ENCODE measurements at regions not wholly inside any gene's neighbourhood (a gene's known extent, or its start where the extent isn't known, plus 50 kb on each side); places are given as distances from the start of the nearest gene placed in this dataset.

DNA sequence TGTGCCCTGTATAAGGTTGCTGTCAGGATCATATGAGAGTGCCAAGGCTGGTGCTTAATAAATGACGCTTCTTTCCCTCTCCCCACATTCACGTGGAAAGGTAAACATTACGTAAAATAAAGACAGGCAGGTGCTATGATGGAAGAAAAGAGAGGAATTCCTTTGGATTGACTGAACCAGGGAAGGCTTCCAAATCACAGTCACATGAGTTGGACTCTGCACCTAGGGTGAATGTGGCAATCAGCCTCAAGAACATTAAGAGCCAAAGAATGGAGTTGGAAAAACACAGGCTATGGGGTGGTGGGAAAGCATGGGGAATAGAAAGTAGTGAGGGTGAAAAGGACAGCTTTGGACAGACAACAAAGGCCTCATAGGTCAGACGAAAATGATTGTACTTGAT is 473.1 kb downstream of the VRK1 start:
- Mint-ChIP-seq H3K27ac (no peak overlapping the region), H3K36me3 (no peaks in the 10 kb centered on the region), H3K4me1 (peaks cover 0 to 1% (median 0%) of the 10 kb centered on the region in 3 donors), H3K27me3 (peaks cover 2 to 10% of the 10 kb centered on the region in 2 donors), H3K4me3 (no peak overlapping the region), H3K9me3 (no peaks in the 10 kb centered on the region)
- no CpG with 5 or more reads among the region's 4 CpGs for WGBS (ENCODE audit: insufficient coverage)
- Histone ChIP-seq H3K4me1 (ENCODE audit: control insufficient read depth in 1 of 2, extremely low read depth in 1 of 2, insufficient read depth in 2 of 2, low read length in 2 of 2) (no peaks in the 10 kb centered on the region), H3K9me3 (no peaks in the 10 kb centered on the region), H3K27ac (ENCODE audit: low read length) (no peak overlapping the region), H3K4me3 (ENCODE audit: control insufficient read depth in 1 of 2, extremely low read depth in 1 of 2, low read length in 1 of 2) (no peak overlapping the region), H3K27me3 (replicated peaks in 1 of 2; ENCODE audit: control insufficient read depth in 2 of 2, extremely low read depth in 1 of 2, insufficient read depth in 2 of 2, low read length in 1 of 2) (peaks cover 0 to 2% of the 10 kb centered on the region in 2 experiments), H3K36me3 (ENCODE audit: control insufficient read depth in 2 of 2, extremely low read depth in 1 of 2, insufficient read depth in 1 of 2, low read length in 1 of 2) (no peaks in the 10 kb centered on the region)
- ChIA-PET CTCF (no interaction called here), POLR2A (no interaction called here)
- DNase-seq (no peak), ATAC-seq (replicated peaks in 1 of 4) (no peak)

DNA sequence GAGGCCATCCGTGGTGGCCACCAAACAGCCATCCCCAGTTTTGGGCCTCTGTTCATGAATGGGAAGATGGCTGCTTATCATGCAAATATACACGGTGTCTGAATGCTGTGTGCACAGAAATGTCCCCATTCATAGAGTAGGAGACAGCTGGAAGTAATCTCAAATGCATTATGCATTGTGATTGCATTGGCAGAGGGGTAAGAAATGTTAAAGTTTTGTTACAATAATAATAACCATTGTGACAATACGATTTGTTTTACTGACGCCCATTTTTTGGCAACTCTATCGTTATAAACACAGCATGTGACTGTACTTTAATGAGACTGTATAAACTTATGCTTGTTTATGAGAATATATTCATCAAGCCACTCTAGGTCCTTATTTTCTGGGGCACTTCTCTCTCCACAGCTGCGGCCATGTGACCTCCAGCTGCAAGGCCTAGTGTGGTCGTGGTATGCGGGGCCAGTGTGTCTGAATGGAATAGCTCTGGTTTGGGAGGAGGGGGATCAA is 474.3 kb downstream of the VRK1 start:
- H3K4me1 ChIP-seq (ENCODE audit: control insufficient read depth in 1 of 2, extremely low read depth in 1 of 2, insufficient read depth in 2 of 2, low read length in 2 of 2) = peaks cover 6 to 9% of the 10 kb centered on the region in 2 experiments
- ChIA-PET CTCF (no interaction called here), POLR2A (no interaction called here)
- Mint-ChIP-seq H3K4me1 (peaks cover 10 to 13% (median 11%) of the 10 kb centered on the region in 3 donors), H3K36me3 (no peaks in the 10 kb centered on the region), H3K4me3 (no peak overlapping the region), H3K27ac (no peak overlapping the region), H3K27me3 (peaks cover 4 to 8% of the 10 kb centered on the region in 2 donors), H3K9me3 (no peaks in the 10 kb centered on the region)
- H3K9me3 ChIP-seq = no peaks in the 10 kb centered on the region
- 71% methylated on average over 1 of the region's 8 CpGs for WGBS (ENCODE audit: insufficient coverage)
- ATAC-seq (replicated peaks in 1 of 4) = no peak
- peaks cover 0 to 2% of the 10 kb centered on the region in 2 experiments for H3K27me3 ChIP-seq (replicated peaks in 1 of 2; ENCODE audit: control insufficient read depth in 2 of 2, extremely low read depth in 1 of 2, insufficient read depth in 2 of 2, low read length in 1 of 2)
- no peak overlapping the region for H3K4me3 ChIP-seq (ENCODE audit: control insufficient read depth in 1 of 2, extremely low read depth in 1 of 2, low read length in 1 of 2)
- no peak overlapping the region for H3K27ac ChIP-seq (ENCODE audit: low read length)
- no peaks in the 10 kb centered on the region for H3K36me3 ChIP-seq (ENCODE audit: control insufficient read depth in 2 of 2, extremely low read depth in 1 of 2, insufficient read depth in 1 of 2, low read length in 1 of 2)
- DNase-seq = no peak

DNA sequence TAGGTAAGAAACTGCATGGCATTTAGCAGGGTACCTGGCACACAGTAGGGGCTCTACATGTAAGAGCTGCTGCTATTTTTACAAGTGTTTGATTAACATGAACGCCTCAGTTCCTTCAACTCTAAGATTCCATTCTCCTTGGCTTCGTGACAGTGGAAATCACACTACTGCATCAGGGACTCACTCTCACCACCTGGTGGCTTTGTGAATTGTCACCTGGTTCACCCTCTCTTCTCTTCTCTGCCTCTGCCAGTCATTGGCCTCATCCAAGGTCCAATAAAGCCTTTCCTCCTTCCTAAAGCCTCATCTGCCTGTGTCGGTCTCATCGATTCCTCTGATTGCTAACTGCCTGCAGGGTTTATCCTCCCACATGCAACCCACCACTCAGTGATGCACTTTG is 476.4 kb downstream of the VRK1 start:
- 84% methylated on average over 3 of the region's 4 CpGs for WGBS (ENCODE audit: insufficient coverage)
- H3K27ac Mint-ChIP-seq = no peak overlapping the region
- ChIA-PET CTCF (no interaction called here), POLR2A (no interaction called here)
- no peaks in the 10 kb centered on the region for H3K36me3 Mint-ChIP-seq
- Histone ChIP-seq H3K36me3 (ENCODE audit: control insufficient read depth in 2 of 2, extremely low read depth in 1 of 2, insufficient read depth in 1 of 2, low read length in 1 of 2) (no peaks in the 10 kb centered on the region), H3K4me1 (ENCODE audit: control insufficient read depth in 1 of 2, extremely low read depth in 1 of 2, insufficient read depth in 2 of 2, low read length in 2 of 2) (peaks cover 11 to 12% of the 10 kb centered on the region in 2 experiments), H3K27me3 (replicated peaks in 1 of 2; ENCODE audit: control insufficient read depth in 2 of 2, extremely low read depth in 1 of 2, insufficient read depth in 2 of 2, low read length in 1 of 2) (peaks cover 0 to 6% of the 10 kb centered on the region in 2 experiments), H3K4me3 (ENCODE audit: control insufficient read depth in 1 of 2, extremely low read depth in 1 of 2, low read length in 1 of 2) (no peak overlapping the region), H3K9me3 (no peaks in the 10 kb centered on the region), H3K27ac (ENCODE audit: low read length) (no peak overlapping the region)
- no peaks in the 10 kb centered on the region for H3K9me3 Mint-ChIP-seq
- ATAC-seq (replicated peaks in 1 of 4) (no peak), DNase-seq (no peak)
- peaks cover 4 to 9% of the 10 kb centered on the region in 2 donors for H3K27me3 Mint-ChIP-seq
- H3K4me1 Mint-ChIP-seq = peaks cover 16 to 20% (median 17%) of the 10 kb centered on the region in 3 donors
- H3K4me3 Mint-ChIP-seq = no peak overlapping the region

DNA sequence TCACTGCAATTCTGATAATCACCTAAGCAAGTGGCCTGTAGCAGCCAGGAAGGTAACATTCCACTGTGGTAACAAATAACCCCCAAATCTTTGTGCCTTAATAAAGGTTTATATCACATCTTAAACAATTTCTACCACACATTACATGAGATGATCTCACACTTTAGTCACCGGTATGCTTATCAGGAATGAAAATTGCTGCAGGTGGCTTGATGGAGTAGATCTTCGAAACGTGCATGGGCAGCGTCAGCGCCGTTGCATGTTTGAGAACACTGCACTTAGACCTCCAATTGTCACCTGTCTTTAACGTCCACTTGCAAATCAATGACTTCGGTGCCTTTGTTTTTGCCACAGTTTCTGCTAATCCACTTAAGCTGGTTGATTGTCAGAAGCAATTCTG is 477.4 kb downstream of the VRK1 start:
- CTCF ChIA-PET = no interaction called here
- peaks cover 4 to 11% of the 10 kb centered on the region in 2 donors for H3K27me3 Mint-ChIP-seq
- H3K4me1 Mint-ChIP-seq = peaks cover 16 to 20% (median 17%) of the 10 kb centered on the region in 3 donors
- H3K4me1 ChIP-seq (ENCODE audit: control insufficient read depth in 1 of 2, extremely low read depth in 1 of 2, insufficient read depth in 2 of 2, low read length in 2 of 2) = peaks cover 11 to 12% of the 10 kb centered on the region in 2 experiments
- H3K27ac Mint-ChIP-seq = no peak overlapping the region
- no peak overlapping the region for H3K4me3 Mint-ChIP-seq
- H3K27ac ChIP-seq (ENCODE audit: low read length) = no peak overlapping the region
- peaks cover 0 to 8% of the 10 kb centered on the region in 2 experiments for H3K27me3 ChIP-seq (replicated peaks in 1 of 2; ENCODE audit: control insufficient read depth in 2 of 2, extremely low read depth in 1 of 2, insufficient read depth in 2 of 2, low read length in 1 of 2)
- H3K36me3 Mint-ChIP-seq = no peaks in the 10 kb centered on the region
- POLR2A ChIA-PET = no interaction called here
- no peak for ATAC-seq (replicated peaks in 1 of 4)
- no peak overlapping the region for H3K4me3 ChIP-seq (ENCODE audit: control insufficient read depth in 1 of 2, extremely low read depth in 1 of 2, low read length in 1 of 2)
- no peaks in the 10 kb centered on the region for H3K9me3 Mint-ChIP-seq
- WGBS (ENCODE audit: insufficient coverage) = 93% methylated on average over 8 of the region's 8 CpGs
- no peaks in the 10 kb centered on the region for H3K36me3 ChIP-seq (ENCODE audit: control insufficient read depth in 2 of 2, extremely low read depth in 1 of 2, insufficient read depth in 1 of 2, low read length in 1 of 2)
- DNase-seq = no peak
- H3K9me3 ChIP-seq = no peaks in the 10 kb centered on the region

DNA sequence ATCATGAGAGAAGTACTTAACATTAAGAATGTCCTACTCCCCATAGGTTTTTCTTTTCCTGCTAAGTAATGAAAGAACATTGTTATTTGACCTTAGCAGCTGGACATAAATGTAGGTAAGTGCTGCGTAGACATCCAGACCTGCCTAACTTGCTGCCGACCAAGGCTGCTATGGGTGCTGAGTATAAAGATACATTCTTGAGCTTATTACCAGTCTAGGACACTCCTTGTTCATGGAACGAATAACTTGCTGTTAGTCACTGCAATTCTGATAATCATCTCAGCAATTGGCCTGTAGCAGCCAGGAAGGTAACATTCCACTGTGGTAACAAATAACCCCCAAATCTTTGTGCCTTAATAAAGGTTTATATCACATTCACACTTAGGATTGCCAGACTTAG is 478.1 kb downstream of the VRK1 start:
- no peaks in the 10 kb centered on the region for H3K9me3 Mint-ChIP-seq
- Histone ChIP-seq H3K27me3 (replicated peaks in 1 of 2; ENCODE audit: control insufficient read depth in 2 of 2, extremely low read depth in 1 of 2, insufficient read depth in 2 of 2, low read length in 1 of 2) (peaks cover 0 to 14% of the 10 kb centered on the region in 2 experiments), H3K27ac (ENCODE audit: low read length) (no peak overlapping the region), H3K4me3 (ENCODE audit: control insufficient read depth in 1 of 2, extremely low read depth in 1 of 2, low read length in 1 of 2) (no peak overlapping the region), H3K36me3 (ENCODE audit: control insufficient read depth in 2 of 2, extremely low read depth in 1 of 2, insufficient read depth in 1 of 2, low read length in 1 of 2) (no peaks in the 10 kb centered on the region), H3K4me1 (ENCODE audit: control insufficient read depth in 1 of 2, extremely low read depth in 1 of 2, insufficient read depth in 2 of 2, low read length in 2 of 2) (peaks cover 11 to 12% of the 10 kb centered on the region in 2 experiments), H3K9me3 (no peaks in the 10 kb centered on the region)
- no peaks in the 10 kb centered on the region for H3K36me3 Mint-ChIP-seq
- peaks cover 16 to 20% (median 17%) of the 10 kb centered on the region in 3 donors for H3K4me1 Mint-ChIP-seq
- no peak overlapping the region for H3K4me3 Mint-ChIP-seq
- ATAC-seq (replicated peaks in 1 of 4) = no peak
- H3K27me3 Mint-ChIP-seq = peaks cover 4 to 11% of the 10 kb centered on the region in 2 donors
- H3K27ac Mint-ChIP-seq = no peak overlapping the region
- CTCF ChIA-PET = no interaction called here
- WGBS (ENCODE audit: insufficient coverage) = 90% methylated on average over 3 of the region's 3 CpGs
- no peak for DNase-seq
- POLR2A ChIA-PET = interaction anchor here in 1 of 2 donors (0.6 kb wide), 1 partner anchor 227 kb away, joined by 4 read pairs; no protein-coding TSS in a partner anchor

DNA sequence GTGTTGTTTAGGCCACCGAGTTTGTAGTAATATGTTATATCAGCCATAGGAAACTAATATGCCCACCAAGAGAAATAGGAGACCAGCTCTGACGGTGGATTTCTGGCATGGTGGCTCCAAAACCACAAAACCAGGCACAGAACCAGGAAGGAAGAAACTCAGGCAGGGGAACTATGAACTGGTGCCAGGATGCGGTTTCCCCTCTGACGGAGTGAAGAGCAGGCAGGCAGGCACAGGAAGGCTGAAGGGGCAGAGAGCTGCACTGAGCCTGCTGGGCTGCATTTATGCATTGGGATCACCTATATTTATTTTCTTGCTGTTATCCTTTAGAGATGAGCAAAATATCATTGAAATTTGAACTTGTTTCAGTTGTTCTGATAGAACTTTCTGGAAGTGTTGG is 479.4 kb downstream of the VRK1 start:
- H3K36me3 ChIP-seq (ENCODE audit: control insufficient read depth in 2 of 2, extremely low read depth in 1 of 2, insufficient read depth in 1 of 2, low read length in 1 of 2) = no peaks in the 10 kb centered on the region
- Mint-ChIP-seq H3K4me3 (peak overlapping the region in 1 of 3 donors; percentile 2), H3K9me3 (no peaks in the 10 kb centered on the region), H3K36me3 (no peaks in the 10 kb centered on the region), H3K27ac (no peak overlapping the region), H3K27me3 (peaks cover 4 to 11% of the 10 kb centered on the region in 2 donors), H3K4me1 (peaks cover 16 to 20% (median 19%) of the 10 kb centered on the region in 3 donors)
- POLR2A ChIA-PET = no interaction called here
- CTCF ChIA-PET = no interaction called here
- peaks cover 11 to 12% of the 10 kb centered on the region in 2 experiments for H3K4me1 ChIP-seq (ENCODE audit: control insufficient read depth in 1 of 2, extremely low read depth in 1 of 2, insufficient read depth in 2 of 2, low read length in 2 of 2)
- peaks cover 0 to 14% of the 10 kb centered on the region in 2 experiments for H3K27me3 ChIP-seq (replicated peaks in 1 of 2; ENCODE audit: control insufficient read depth in 2 of 2, extremely low read depth in 1 of 2, insufficient read depth in 2 of 2, low read length in 1 of 2)
- no peaks in the 10 kb centered on the region for H3K9me3 ChIP-seq
- no peak overlapping the region for H3K27ac ChIP-seq (ENCODE audit: low read length)
- DNase-seq (peak in 25 of 35 experiments; percentile 1 to 42 (median 11)), ATAC-seq (replicated peaks in 1 of 4) (peak in 3 of 4 experiments; percentile 61 to 82 (median 68))
- no CpG with 5 or more reads among the region's 4 CpGs for whole genome bisulfite sequencing (ENCODE audit: insufficient coverage)
- H3K4me3 ChIP-seq (ENCODE audit: control insufficient read depth in 1 of 2, extremely low read depth in 1 of 2, low read length in 1 of 2) = no peak overlapping the region
